Hepatocyte (in vitro differentiated cells): ENCODE measurements at regions not wholly inside any gene's neighbourhood (a gene's known extent, or its start where the extent isn't known, plus 50 kb on each side); places are given as distances from the start of the nearest gene placed in this dataset.

Experiments used
- DNase-seq: peaks from one replicate; pipeline ENCODE4 v3.0.0-alpha.2; 2016; ENCODE audit warnings: low spot score
- H2AFZ ChIP-seq: fragments of 200-600 bp; sonication (generic); 2 replicates; pipeline ENCODE4 v1.6.0; 2016; ENCODE audit warnings: antibody characterized with exemption, mild to moderate bottlenecking
- H3K27ac ChIP-seq: fragments of 200-600 bp; sonication (generic); 2 replicates; pipeline ENCODE4 v1.5.1; 2016; ENCODE audit warnings: mild to moderate bottlenecking
- H3K27me3 ChIP-seq: fragments of 200-600 bp; sonication (generic); 2 replicates; pipeline ENCODE4 v1.6.1; 2016
- H3K36me3 ChIP-seq: fragments of 200-600 bp; sonication (generic); replicated peaks from 2 replicates; pipeline ENCODE4 v1.5.1; 2016; ENCODE audit warnings: low read depth; ENCODE audit not compliant: insufficient read depth
- H3K4me1 ChIP-seq: fragments of 200-600 bp; sonication (generic); 2 replicates; pipeline ENCODE4 v1.5.1; 2016; ENCODE audit warnings: mild to moderate bottlenecking, moderate library complexity; ENCODE audit not compliant: insufficient read depth
- H3K4me2 ChIP-seq: fragments of 200-600 bp; sonication (generic); 2 replicates; pipeline ENCODE4 v1.6.0; 2016
- H3K4me3 ChIP-seq: fragments of 200-600 bp; sonication (generic); 2 replicates; pipeline ENCODE4 v1.5.1; 2016; ENCODE audit warnings: mild to moderate bottlenecking
- H3K79me2 ChIP-seq: fragments of 200-600 bp; sonication (generic); 2 replicates; pipeline ENCODE4 v1.6.0; 2017; ENCODE audit warnings: mild to moderate bottlenecking
- H3K9me2 ChIP-seq: fragments of 200-600 bp; sonication (generic); replicated peaks from 2 replicates; pipeline ENCODE4 v1.6.0; 2017; ENCODE audit warnings: mild to moderate bottlenecking; ENCODE audit not compliant: insufficient read depth
- H3K9me3 ChIP-seq: fragments of 200-600 bp; sonication (generic); 2 replicates; pipeline ENCODE4 v1.5.1; 2016; ENCODE audit warnings: low read depth, mild to moderate bottlenecking
- H4K20me1 ChIP-seq: fragments of 200-600 bp; sonication (generic); 2 replicates; pipeline ENCODE4 v1.6.0; 2016; ENCODE audit warnings: mild to moderate bottlenecking; ENCODE audit not compliant: insufficient read depth, poor library complexity, severe bottlenecking
- CTCF ChIP-seq: fragments of 200-600 bp; sonication (generic); IDR thresholded peaks from 2 replicates; pipeline ENCODE4 v1.5.1; 2016; ENCODE audit warnings: antibody characterized with exemption, mild to moderate bottlenecking; ENCODE audit not compliant: poor library complexity
- EZH2 ChIP-seq: fragments of 200-600 bp; sonication (generic); IDR thresholded peaks from 2 replicates; pipeline ENCODE4 v1.6.1; 2016; ENCODE audit warnings: antibody characterized with exemption, mild to moderate bottlenecking, borderline replicate concordance
- EZH2phosphoT487 ChIP-seq: fragments of 200-600 bp; sonication (generic); IDR thresholded peaks from one replicate; pipeline ENCODE4 v1.6.1; 2018; ENCODE audit warnings: antibody characterized with exemption, mild to moderate bottlenecking, low read depth, moderate library complexity; ENCODE audit not compliant: unreplicated experiment, severe bottlenecking
- WGBS: methylation state at CpG from one replicate; pipeline ENCODE4 v1.1.6; 2016; ENCODE audit warnings: low lambda C conversion rate; ENCODE audit errors: missing lambda C conversion rate; 5-methylcytosine and 5-hydroxymethylcytosine counted together

- H3K27me3 ChIP-seq, result no peaks in the 10 kb centered on the region
- no peaks in the 10 kb centered on the region for H4K20me1 ChIP-seq
- no peak overlapping the region for H3K27ac ChIP-seq
- no peaks in the 10 kb centered on the region for H3K36me3 ChIP-seq
- H3K4me1 ChIP-seq, result peaks cover 17% of the 10 kb centered on the region
- H3K4me2 ChIP-seq, result no peak overlapping the region
- TF ChIP-seq CTCF (no peak), EZH2phosphoT487 (no peak), EZH2 (no peak)
- 98% methylated on average over 3 of the region's 3 CpGs for WGBS
- H3K9me3 ChIP-seq, result no peaks in the 10 kb centered on the region
- H3K9me2 ChIP-seq, result no peaks in the 10 kb centered on the region
- H3K79me2 ChIP-seq, result no peaks in the 10 kb centered on the region
- DNase-seq, result no peak
- H3K4me3 ChIP-seq, result no peak overlapping the region
- H2AFZ ChIP-seq, result no peak overlapping the region
Observed at GRCh38 chr12:92535961-92536360, 166.8 kb upstream of the PLEKHG7 start.

- Histone ChIP-seq H2AFZ (no peak overlapping the region), H3K4me3 (no peak overlapping the region), H3K4me1 (no peaks in the 10 kb centered on the region), H3K4me2 (no peak overlapping the region), H3K9me2 (no peaks in the 10 kb centered on the region), H3K9me3 (no peaks in the 10 kb centered on the region), H3K27ac (no peak overlapping the region), H3K36me3 (no peaks in the 10 kb centered on the region), H3K27me3 (no peaks in the 10 kb centered on the region), H4K20me1 (no peaks in the 10 kb centered on the region), H3K79me2 (no peaks in the 10 kb centered on the region)
- no peak for DNase-seq
- WGBS, result 89% methylated on average over 8 of the region's 8 CpGs
- no peak for TF ChIP-seq CTCF
- TF ChIP-seq EZH2, result no peak
- TF ChIP-seq EZH2phosphoT487, result no peak
Observed at GRCh38 chr12:92533280-92533890, 169.4 kb upstream of the PLEKHG7 start.

- no peak overlapping the region for H2AFZ ChIP-seq
- no peaks in the 10 kb centered on the region for H3K36me3 ChIP-seq
- no peak overlapping the region for H3K27ac ChIP-seq
- no peak overlapping the region for H3K4me2 ChIP-seq
- H3K9me3 ChIP-seq, result no peaks in the 10 kb centered on the region
- H4K20me1 ChIP-seq, result no peaks in the 10 kb centered on the region
- DNase-seq, result peak; percentile 23
- 75% methylated on average over 1 of the region's 1 CpG for WGBS
- no peaks in the 10 kb centered on the region for H3K27me3 ChIP-seq
- no peak overlapping the region for H3K4me3 ChIP-seq
- no peaks in the 10 kb centered on the region for H3K9me2 ChIP-seq
- TF ChIP-seq EZH2phosphoT487 (no peak), EZH2 (no peak), CTCF (no peak)
- H3K4me1 ChIP-seq, result no peaks in the 10 kb centered on the region
- H3K79me2 ChIP-seq, result no peaks in the 10 kb centered on the region
Observed at GRCh38 chr12:92530706-92531105, 172.1 kb upstream of the PLEKHG7 start.

GRCh38 chr12:92529944-92530343 lies 172.8 kb upstream of the PLEKHG7 start:
- no peak for DNase-seq

More at GRCh38 chr12:92529944-92530343, 172.8 kb upstream of the PLEKHG7 start:
- TF ChIP-seq EZH2 (no peak), EZH2phosphoT487 (no peak), CTCF (no peak)
- Histone ChIP-seq H3K36me3 (no peaks in the 10 kb centered on the region), H3K9me3 (no peaks in the 10 kb centered on the region), H3K9me2 (no peaks in the 10 kb centered on the region), H3K4me1 (no peaks in the 10 kb centered on the region), H4K20me1 (no peaks in the 10 kb centered on the region), H3K4me2 (no peak overlapping the region), H2AFZ (no peak overlapping the region), H3K4me3 (no peak overlapping the region), H3K27me3 (no peaks in the 10 kb centered on the region), H3K27ac (no peak overlapping the region), H3K79me2 (no peaks in the 10 kb centered on the region)
